Glutamatergic neuron (in vitro differentiated cells): ENCODE measurements at regions not wholly inside any gene's neighbourhood (a gene's known extent, or its start where the extent isn't known, plus 50 kb on each side); places are given as distances from the start of the nearest gene placed in this dataset.

ENCODE experiments used
- DNase-seq: peaks from one replicate; pipeline ENCODE4 v3.0.0; 2022
- H3K27ac Mint-ChIP-seq: one replicate; pipeline ENCODE4 v1.8.0; 2020; ENCODE audit warnings: mild to moderate bottlenecking, mixed read lengths, inconsistent platforms; ENCODE audit not compliant: unreplicated experiment
- H3K27me3 Mint-ChIP-seq: one replicate; pipeline ENCODE4 v1.8.0; 2020; ENCODE audit warnings: mild to moderate bottlenecking, moderate library complexity, mixed read lengths, inconsistent platforms; ENCODE audit not compliant: unreplicated experiment
- H3K36me3 Mint-ChIP-seq: one replicate; pipeline ENCODE4 v1.8.0; 2020; ENCODE audit warnings: mild to moderate bottlenecking, mixed read lengths, inconsistent platforms; ENCODE audit not compliant: unreplicated experiment
- H3K4me1 Mint-ChIP-seq: one replicate; pipeline ENCODE4 v1.8.0; 2020; ENCODE audit warnings: mild to moderate bottlenecking, low read depth, mixed read lengths, inconsistent platforms; ENCODE audit not compliant: unreplicated experiment
- H3K4me3 Mint-ChIP-seq: one replicate; pipeline ENCODE4 v1.8.0; 2020; ENCODE audit warnings: mild to moderate bottlenecking, mixed read lengths, inconsistent platforms; ENCODE audit not compliant: unreplicated experiment
- H3K9me3 Mint-ChIP-seq: one replicate; pipeline ENCODE4 v1.8.0; 2020; ENCODE audit warnings: mild to moderate bottlenecking, moderate library complexity, mixed read lengths, inconsistent platforms; ENCODE audit not compliant: unreplicated experiment
- CTCF ChIP-seq: fragments of 200-600 bp; sonication (generic); IDR thresholded peaks from one replicate; pipeline ENCODE4 v1.5.0; 2021; ENCODE audit not compliant: partially characterized antibody, unreplicated experiment

DNA sequence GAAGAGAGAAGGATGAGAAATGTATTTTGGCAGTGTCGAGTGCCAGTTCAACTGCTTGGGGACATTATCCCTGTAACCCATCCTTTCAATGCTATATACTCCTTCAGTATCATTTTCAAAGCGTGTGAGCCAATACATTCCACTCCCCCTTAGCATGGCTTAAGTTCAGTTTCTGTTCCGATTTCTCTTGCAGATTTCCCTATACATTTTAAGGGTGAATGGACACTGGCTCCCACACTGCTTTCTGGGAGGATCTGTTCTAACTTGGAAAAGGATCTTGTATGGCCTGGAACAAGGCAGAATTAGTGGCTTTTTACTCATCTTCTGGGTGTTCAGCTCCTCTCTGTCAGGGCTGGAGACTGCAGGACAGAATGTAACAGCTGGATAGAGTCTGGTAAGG, 333.8 kb downstream of the HAPSTR1 start:
- peaks cover 3% of the 10 kb centered on the region for H3K9me3 Mint-ChIP-seq
- no peaks in the 10 kb centered on the region for H3K27me3 Mint-ChIP-seq
- H3K36me3 Mint-ChIP-seq, result peaks cover 5% of the 10 kb centered on the region

GRCh38 chr16:9428355-9429005, 337.0 kb downstream of the HAPSTR1 start:
- Mint-ChIP-seq H3K4me1 (no peaks in the 10 kb centered on the region), H3K36me3 (no peaks in the 10 kb centered on the region)
- TF ChIP-seq CTCF, result no peak

More for the DNA sequence above, 333.8 kb downstream of the HAPSTR1 start:
- no peak for TF ChIP-seq CTCF
- H3K4me1 Mint-ChIP-seq, result no peaks in the 10 kb centered on the region
- no peak overlapping the region for H3K27ac Mint-ChIP-seq
- no peak for DNase-seq
- no peak overlapping the region for H3K4me3 Mint-ChIP-seq

GRCh38 chr16:9429646-9430330, 338.3 kb downstream of the HAPSTR1 start:
- DNase-seq, result no peak
- TF ChIP-seq CTCF, result no peak
- H3K27me3 Mint-ChIP-seq, result no peaks in the 10 kb centered on the region
- no peaks in the 10 kb centered on the region for H3K36me3 Mint-ChIP-seq
- no peak overlapping the region for H3K27ac Mint-ChIP-seq
- H3K9me3 Mint-ChIP-seq, result no peaks in the 10 kb centered on the region
- no peaks in the 10 kb centered on the region for H3K4me1 Mint-ChIP-seq
- no peak overlapping the region for H3K4me3 Mint-ChIP-seq

More at GRCh38 chr16:9428355-9429005, 337.0 kb downstream of the HAPSTR1 start:
- H3K27ac Mint-ChIP-seq, result no peak overlapping the region
- H3K27me3 Mint-ChIP-seq, result no peaks in the 10 kb centered on the region
- no peak for DNase-seq
- no peak overlapping the region for H3K4me3 Mint-ChIP-seq
- no peaks in the 10 kb centered on the region for H3K9me3 Mint-ChIP-seq

- H3K4me1 Mint-ChIP-seq, result no peaks in the 10 kb centered on the region
- no peak for DNase-seq
- H3K27me3 Mint-ChIP-seq, result no peaks in the 10 kb centered on the region
- no peak for TF ChIP-seq CTCF
- no peak overlapping the region for H3K27ac Mint-ChIP-seq
- no peaks in the 10 kb centered on the region for H3K9me3 Mint-ChIP-seq
- H3K36me3 Mint-ChIP-seq, result no peaks in the 10 kb centered on the region
- no peak overlapping the region for H3K4me3 Mint-ChIP-seq
Observed at GRCh38 chr16:9434659-9435058, 343.2 kb downstream of the HAPSTR1 start.

DNA sequence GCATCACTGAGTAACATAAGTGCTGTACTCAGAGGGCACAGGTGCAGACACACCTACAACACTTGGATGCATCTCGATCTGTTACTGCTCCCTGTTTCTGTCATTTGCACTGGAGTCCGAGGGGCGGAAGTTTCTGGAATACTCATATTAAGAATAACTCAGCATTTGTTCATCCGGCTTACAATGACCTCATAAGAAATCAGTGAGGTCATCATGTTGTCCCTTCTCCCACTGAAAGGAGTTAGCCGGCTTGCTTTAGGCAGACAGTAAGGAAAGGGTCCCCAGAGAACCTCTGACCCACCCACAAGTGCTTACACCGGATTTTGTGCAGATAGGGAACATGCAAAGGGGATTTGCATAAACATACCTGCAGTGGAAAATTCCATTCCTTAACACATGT, 344.7 kb downstream of the HAPSTR1 start:
- Mint-ChIP-seq H3K9me3 (no peaks in the 10 kb centered on the region), H3K4me3 (no peak overlapping the region), H3K27ac (no peak overlapping the region), H3K4me1 (no peaks in the 10 kb centered on the region), H3K36me3 (no peaks in the 10 kb centered on the region), H3K27me3 (no peaks in the 10 kb centered on the region)
- TF ChIP-seq CTCF, result no peak
- no peak for DNase-seq
